ENCODE measurements at regions not wholly inside any gene's neighbourhood (a gene's known extent, or its start where the extent isn't known, plus 50 kb on each side); places are given as distances from the start of the nearest gene placed in this dataset.

- TF ChIP-seq, protein P1, sequence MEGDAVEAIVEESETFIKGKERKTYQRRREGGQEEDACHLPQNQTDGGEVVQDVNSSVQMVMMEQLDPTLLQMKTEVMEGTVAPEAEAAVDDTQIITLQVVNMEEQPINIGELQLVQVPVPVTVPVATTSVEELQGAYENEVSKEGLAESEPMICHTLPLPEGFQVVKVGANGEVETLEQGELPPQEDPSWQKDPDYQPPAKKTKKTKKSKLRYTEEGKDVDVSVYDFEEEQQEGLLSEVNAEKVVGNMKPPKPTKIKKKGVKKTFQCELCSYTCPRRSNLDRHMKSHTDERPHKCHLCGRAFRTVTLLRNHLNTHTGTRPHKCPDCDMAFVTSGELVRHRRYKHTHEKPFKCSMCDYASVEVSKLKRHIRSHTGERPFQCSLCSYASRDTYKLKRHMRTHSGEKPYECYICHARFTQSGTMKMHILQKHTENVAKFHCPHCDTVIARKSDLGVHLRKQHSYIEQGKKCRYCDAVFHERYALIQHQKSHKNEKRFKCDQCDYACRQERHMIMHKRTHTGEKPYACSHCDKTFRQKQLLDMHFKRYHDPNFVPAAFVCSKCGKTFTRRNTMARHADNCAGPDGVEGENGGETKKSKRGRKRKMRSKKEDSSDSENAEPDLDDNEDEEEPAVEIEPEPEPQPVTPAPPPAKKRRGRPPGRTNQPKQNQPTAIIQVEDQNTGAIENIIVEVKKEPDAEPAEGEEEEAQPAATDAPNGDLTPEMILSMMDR (IDR thresholded peaks at IDR 0.05): no peak
- no peaks in the 10 kb centered on the region for H3K27me3 Mint-ChIP-seq
- no peak overlapping the region for H3K27ac Mint-ChIP-seq
- intact Hi-C loops (cut with micrococcal nuclease): no loop called here
- ChIA-PET POLR2A (interaction anchor here (0.7 kb wide), 1 partner anchor 386 kb away, joined by 3 read pairs; the partner anchor contains the start of genes ALG2 and SEC61B), CTCF (no interaction called here)
- no peak overlapping the region for H3K4me3 Mint-ChIP-seq
- H3K4me1 Mint-ChIP-seq: no peaks in the 10 kb centered on the region
- H3K36me3 Mint-ChIP-seq (ENCODE audit: low read depth): no peaks in the 10 kb centered on the region
- H3K9me3 Mint-ChIP-seq: no peaks in the 10 kb centered on the region
- no peak for ATAC-seq (ENCODE audit: low read depth)
- no peak for DNase-seq
These were observed 213.7 kb upstream of the NR4A3 start for GRCh38 chr9:99607842-99608448.

- no peak for DNase-seq
- intact Hi-C loops (cut with micrococcal nuclease): no loop called here
- Mint-ChIP-seq H3K9me3 (no peaks in the 10 kb centered on the region), H3K27ac (no peak overlapping the region), H3K4me3 (no peak overlapping the region), H3K4me1 (no peaks in the 10 kb centered on the region), H3K27me3 (peaks cover 2% of the 10 kb centered on the region), H3K36me3 (ENCODE audit: low read depth) (no peaks in the 10 kb centered on the region)
- POLR2A ChIA-PET: no interaction called here
- CTCF ChIA-PET: no interaction called here
- no peak for ATAC-seq (ENCODE audit: low read depth)
- TF ChIP-seq, protein P1 (IDR thresholded peaks at IDR 0.05): no peak
These were observed 207.3 kb upstream of the NR4A3 start for GRCh38 chr9:99614341-99614740.

GRCh38 chr9:99621040-99621439 is 200.6 kb upstream of the NR4A3 start:
- Mint-ChIP-seq H3K4me1 (no peaks in the 10 kb centered on the region), H3K36me3 (ENCODE audit: low read depth) (no peaks in the 10 kb centered on the region), H3K27ac (no peak overlapping the region), H3K27me3 (no peaks in the 10 kb centered on the region), H3K4me3 (no peak overlapping the region), H3K9me3 (no peaks in the 10 kb centered on the region)
- TF ChIP-seq, protein P1 (IDR thresholded peaks at IDR 0.05): no peak
- ATAC-seq (ENCODE audit: low read depth): no peak
- intact Hi-C loops (cut with micrococcal nuclease): no loop called here
- POLR2A ChIA-PET: no interaction called here
- CTCF ChIA-PET: no interaction called here
- DNase-seq: no peak

DNA sequence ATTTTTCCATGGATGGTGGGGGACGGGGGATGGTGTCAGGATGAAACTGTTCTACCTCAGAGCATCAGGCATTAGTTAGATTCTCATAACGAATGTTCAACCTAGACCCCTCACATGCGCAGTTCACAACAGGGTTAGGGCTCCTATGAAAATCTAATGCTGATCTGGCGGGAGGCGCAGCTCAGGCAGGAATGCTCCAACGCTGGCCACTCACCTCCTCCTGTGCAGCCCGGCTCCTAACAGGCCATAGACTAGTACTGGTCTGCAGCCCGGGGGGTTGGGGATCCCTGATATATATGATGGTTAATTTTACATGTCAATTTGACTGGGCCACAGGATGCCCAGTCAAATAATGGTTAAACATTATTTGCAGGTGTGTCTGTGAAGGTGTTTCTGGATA is 199.0 kb upstream of the NR4A3 start:
- Mint-ChIP-seq H3K9me3 (no peaks in the 10 kb centered on the region), H3K27ac (no peak overlapping the region), H3K36me3 (ENCODE audit: low read depth) (no peaks in the 10 kb centered on the region), H3K4me3 (no peak overlapping the region), H3K4me1 (peaks cover 3% of the 10 kb centered on the region), H3K27me3 (no peaks in the 10 kb centered on the region)
- intact Hi-C loops (cut with micrococcal nuclease): no loop called here
- TF ChIP-seq, protein P1 (IDR thresholded peaks at IDR 0.05): no peak
- no peak for DNase-seq
- no peak for ATAC-seq (ENCODE audit: low read depth)
- POLR2A ChIA-PET: no interaction called here
- CTCF ChIA-PET: no interaction called here

- H3K36me3 Mint-ChIP-seq (ENCODE audit: low read depth): no peaks in the 10 kb centered on the region
- ChIA-PET POLR2A (interaction anchor here (0.6 kb wide), 1 partner anchor 31 kb away, joined by 4 read pairs; no protein-coding TSS in a partner anchor), CTCF (no interaction called here)
- no peak overlapping the region for H3K27ac Mint-ChIP-seq
- ATAC-seq (ENCODE audit: low read depth): no peak
- H3K4me3 Mint-ChIP-seq: no peak overlapping the region
- intact Hi-C loops (cut with micrococcal nuclease): no loop called here
- H3K4me1 Mint-ChIP-seq: peaks cover 13% of the 10 kb centered on the region
- TF ChIP-seq, protein P1 (IDR thresholded peaks at IDR 0.05): no peak
- no peaks in the 10 kb centered on the region for H3K9me3 Mint-ChIP-seq
- H3K27me3 Mint-ChIP-seq: no peaks in the 10 kb centered on the region
- no peak for DNase-seq
These were observed 197.8 kb upstream of the NR4A3 start for GRCh38 chr9:99623780-99624364.

Measured in activated B cell treated with CpG ODN at 0.5 μM for 24 hours (primary cell).